SK-N-SH (cell line): ENCODE measurements at regions not wholly inside any gene's neighbourhood (a gene's known extent, or its start where the extent isn't known, plus 50 kb on each side); places are given as distances from the start of the nearest gene placed in this dataset.
"Not testable (repeated sequence)": the region's sequence is repeated elsewhere in the genome, so short reads cannot be mapped to it uniquely, and the experiment has no call there.

Experiments used
- EZH2phosphoT487 ChIP-seq: fragments of 200-600 bp; sonication (generic); IDR thresholded peaks from 2 replicates; pipeline ENCODE4 v1.6.1; 2017; ENCODE audit warnings: low read depth, mixed run types, mild to moderate bottlenecking, antibody characterized with exemption, moderate library complexity, borderline replicate concordance
- POLR2AphosphoS5 ChIP-seq: IDR thresholded peaks from 2 replicates; pipeline ENCODE4 v1.6.1; 2012; ENCODE audit warnings: low read depth, low read length
- TAF1 ChIP-seq: IDR thresholded peaks from 2 replicates; pipeline ENCODE4 v1.6.1; 2012; ENCODE audit warnings: low read depth, mild to moderate bottlenecking, low read length, moderate library complexity, borderline replicate concordance
- TF ChIP-seq, protein P1 (sequence below): fragments of 200-600 bp; sonication (generic); IDR thresholded peaks from 2 replicates; pipeline ENCODE4 v1.6.1; 2017; ENCODE audit warnings: antibody characterized with exemption, mild to moderate bottlenecking, moderate library complexity
- TF ChIP-seq, protein P2 (sequence below): IDR thresholded peaks from 2 replicates; pipeline ENCODE4 v1.6.1; 2012; ENCODE audit warnings: mild to moderate bottlenecking, low read depth, low read length, moderate library complexity

DNA sequence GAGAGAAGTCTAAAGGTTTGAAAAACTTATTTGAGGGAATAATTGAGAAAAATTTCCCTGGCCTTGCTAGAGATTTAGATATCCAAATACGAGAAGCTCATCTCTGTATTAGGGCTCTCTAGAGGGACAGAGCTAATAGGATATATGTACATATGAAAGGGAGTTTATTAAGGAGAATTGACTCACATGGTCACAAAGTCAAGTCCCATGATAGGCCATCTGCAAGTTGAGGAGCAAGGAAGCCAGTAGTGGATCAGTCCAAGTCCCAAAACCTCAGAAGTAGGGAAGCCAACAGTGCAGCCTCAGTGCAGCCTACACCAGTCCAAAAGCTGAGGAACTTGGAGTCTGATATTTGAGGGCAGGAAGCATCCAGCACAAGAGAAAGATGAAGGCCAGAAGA, 126.7 kb downstream of the PJA2 start:
- TF ChIP-seq, protein P1, sequence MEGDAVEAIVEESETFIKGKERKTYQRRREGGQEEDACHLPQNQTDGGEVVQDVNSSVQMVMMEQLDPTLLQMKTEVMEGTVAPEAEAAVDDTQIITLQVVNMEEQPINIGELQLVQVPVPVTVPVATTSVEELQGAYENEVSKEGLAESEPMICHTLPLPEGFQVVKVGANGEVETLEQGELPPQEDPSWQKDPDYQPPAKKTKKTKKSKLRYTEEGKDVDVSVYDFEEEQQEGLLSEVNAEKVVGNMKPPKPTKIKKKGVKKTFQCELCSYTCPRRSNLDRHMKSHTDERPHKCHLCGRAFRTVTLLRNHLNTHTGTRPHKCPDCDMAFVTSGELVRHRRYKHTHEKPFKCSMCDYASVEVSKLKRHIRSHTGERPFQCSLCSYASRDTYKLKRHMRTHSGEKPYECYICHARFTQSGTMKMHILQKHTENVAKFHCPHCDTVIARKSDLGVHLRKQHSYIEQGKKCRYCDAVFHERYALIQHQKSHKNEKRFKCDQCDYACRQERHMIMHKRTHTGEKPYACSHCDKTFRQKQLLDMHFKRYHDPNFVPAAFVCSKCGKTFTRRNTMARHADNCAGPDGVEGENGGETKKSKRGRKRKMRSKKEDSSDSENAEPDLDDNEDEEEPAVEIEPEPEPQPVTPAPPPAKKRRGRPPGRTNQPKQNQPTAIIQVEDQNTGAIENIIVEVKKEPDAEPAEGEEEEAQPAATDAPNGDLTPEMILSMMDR: not testable (repeated sequence)
- not testable (repeated sequence) for TF ChIP-seq POLR2AphosphoS5, EZH2phosphoT487, TAF1
- TF ChIP-seq, protein P2, sequence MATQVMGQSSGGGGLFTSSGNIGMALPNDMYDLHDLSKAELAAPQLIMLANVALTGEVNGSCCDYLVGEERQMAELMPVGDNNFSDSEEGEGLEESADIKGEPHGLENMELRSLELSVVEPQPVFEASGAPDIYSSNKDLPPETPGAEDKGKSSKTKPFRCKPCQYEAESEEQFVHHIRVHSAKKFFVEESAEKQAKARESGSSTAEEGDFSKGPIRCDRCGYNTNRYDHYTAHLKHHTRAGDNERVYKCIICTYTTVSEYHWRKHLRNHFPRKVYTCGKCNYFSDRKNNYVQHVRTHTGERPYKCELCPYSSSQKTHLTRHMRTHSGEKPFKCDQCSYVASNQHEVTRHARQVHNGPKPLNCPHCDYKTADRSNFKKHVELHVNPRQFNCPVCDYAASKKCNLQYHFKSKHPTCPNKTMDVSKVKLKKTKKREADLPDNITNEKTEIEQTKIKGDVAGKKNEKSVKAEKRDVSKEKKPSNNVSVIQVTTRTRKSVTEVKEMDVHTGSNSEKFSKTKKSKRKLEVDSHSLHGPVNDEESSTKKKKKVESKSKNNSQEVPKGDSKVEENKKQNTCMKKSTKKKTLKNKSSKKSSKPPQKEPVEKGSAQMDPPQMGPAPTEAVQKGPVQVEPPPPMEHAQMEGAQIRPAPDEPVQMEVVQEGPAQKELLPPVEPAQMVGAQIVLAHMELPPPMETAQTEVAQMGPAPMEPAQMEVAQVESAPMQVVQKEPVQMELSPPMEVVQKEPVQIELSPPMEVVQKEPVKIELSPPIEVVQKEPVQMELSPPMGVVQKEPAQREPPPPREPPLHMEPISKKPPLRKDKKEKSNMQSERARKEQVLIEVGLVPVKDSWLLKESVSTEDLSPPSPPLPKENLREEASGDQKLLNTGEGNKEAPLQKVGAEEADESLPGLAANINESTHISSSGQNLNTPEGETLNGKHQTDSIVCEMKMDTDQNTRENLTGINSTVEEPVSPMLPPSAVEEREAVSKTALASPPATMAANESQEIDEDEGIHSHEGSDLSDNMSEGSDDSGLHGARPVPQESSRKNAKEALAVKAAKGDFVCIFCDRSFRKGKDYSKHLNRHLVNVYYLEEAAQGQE: not testable (repeated sequence)
